H9 (cell line): ENCODE measurements at regions not wholly inside any gene's neighbourhood (a gene's known extent, or its start where the extent isn't known, plus 50 kb on each side); places are given as distances from the start of the nearest gene placed in this dataset.

ENCODE experiments used
- DNase-seq: peaks from one replicate; pipeline ENCODE4 v3.0.0-alpha.2; 2017
- H2AFZ ChIP-seq: one replicate; pipeline ENCODE4 v1.6.1; 2013; ENCODE audit warnings: mild to moderate bottlenecking, low read length, control low read depth, moderate library complexity
- H2AK5ac ChIP-seq: 2 replicates; pipeline ENCODE4 v1.6.1; 2013; ENCODE audit warnings: low read length, control low read depth, mixed read lengths; ENCODE audit not compliant: insufficient read length
- H2BK120ac ChIP-seq: one replicate; pipeline ENCODE4 v1.6.1; 2013; ENCODE audit warnings: low read depth, mild to moderate bottlenecking, low read length, control low read depth, inconsistent platforms; ENCODE audit not compliant: poor library complexity, severe bottlenecking
- H2BK12ac ChIP-seq: 2 replicates; pipeline ENCODE4 v1.6.1; 2013; ENCODE audit warnings: low read length, control low read depth, mixed read lengths, low read depth; ENCODE audit not compliant: insufficient read length
- H2BK15ac ChIP-seq: 2 replicates; pipeline ENCODE4 v1.6.1; 2013; ENCODE audit warnings: low read depth, low read length, control low read depth
- H2BK20ac ChIP-seq: one replicate; pipeline ENCODE4 v1.6.1; 2013; ENCODE audit warnings: low read depth, mild to moderate bottlenecking, low read length, control low read depth, inconsistent platforms; ENCODE audit not compliant: poor library complexity, severe bottlenecking
- H2BK5ac ChIP-seq: 2 replicates; pipeline ENCODE4 v1.6.1; 2013; ENCODE audit warnings: low read length, control low read depth, mixed read lengths; ENCODE audit not compliant: insufficient read length
- H3K14ac ChIP-seq: 2 replicates; pipeline ENCODE4 v1.6.1; 2013; ENCODE audit warnings: low read length, control low read depth; ENCODE audit not compliant: insufficient read depth
- H3K18ac ChIP-seq: 2 replicates; pipeline ENCODE4 v1.6.1; 2013; ENCODE audit warnings: low read depth, mild to moderate bottlenecking, mixed read lengths, low read length, control low read depth; ENCODE audit not compliant: insufficient read length
- H3K23ac ChIP-seq: 2 replicates; pipeline ENCODE4 v1.6.1; 2013; ENCODE audit warnings: low read length, control low read depth, mixed read lengths, low read depth; ENCODE audit not compliant: insufficient read length
- H3K23me2 ChIP-seq: 2 replicates; pipeline ENCODE4 v1.6.1; 2013; ENCODE audit warnings: low read depth, mild to moderate bottlenecking, mixed read lengths, low read length, control low read depth; ENCODE audit not compliant: insufficient read length, poor library complexity, severe bottlenecking
- H3K27ac ChIP-seq: 2 replicates; pipeline ENCODE4 v1.5.1; 2013; ENCODE audit warnings: low read length, control low read depth, mixed read lengths, low read depth; ENCODE audit not compliant: insufficient read length
- H3K27me3 ChIP-seq: 2 replicates; pipeline ENCODE4 v1.6.1; 2013; ENCODE audit warnings: low read length, control low read depth, inconsistent platforms; ENCODE audit not compliant: insufficient read depth
- H3K4ac ChIP-seq: 2 replicates; pipeline ENCODE4 v1.6.1; 2013; ENCODE audit warnings: low read depth, mild to moderate bottlenecking, control low read depth, inconsistent platforms, low read length, moderate library complexity
- H3K4me1 ChIP-seq: 2 replicates; pipeline ENCODE4 v1.6.1; 2013; ENCODE audit warnings: low read length, control low read depth, inconsistent platforms; ENCODE audit not compliant: insufficient read depth
- H3K4me2 ChIP-seq: 2 replicates; pipeline ENCODE4 v1.6.1; 2013; ENCODE audit warnings: low read length, control low read depth, mixed read lengths; ENCODE audit not compliant: insufficient read length, insufficient read depth
- H3K56ac ChIP-seq: 2 replicates; pipeline ENCODE4 v1.6.1; 2013; ENCODE audit warnings: low read depth, mild to moderate bottlenecking, mixed read lengths, low read length, control low read depth; ENCODE audit not compliant: insufficient read length
- H3K79me1 ChIP-seq: 2 replicates; pipeline ENCODE4 v1.6.1; 2013; ENCODE audit warnings: low read depth, mild to moderate bottlenecking, moderate library complexity, low read length, control low read depth, inconsistent platforms; ENCODE audit not compliant: insufficient read depth, poor library complexity, severe bottlenecking
- H3K79me2 ChIP-seq: 2 replicates; pipeline ENCODE4 v1.6.1; 2013; ENCODE audit warnings: low read length, control low read depth, inconsistent platforms; ENCODE audit not compliant: insufficient read depth
- H3K9ac ChIP-seq: 2 replicates; pipeline ENCODE4 v1.6.1; 2013; ENCODE audit warnings: low read length, control low read depth, mixed read lengths; ENCODE audit not compliant: insufficient read length; ENCODE audit errors: extremely low read depth
- H3K9me3 ChIP-seq: one replicate; pipeline ENCODE4 v1.6.1; 2013; ENCODE audit warnings: low read depth, low read length, inconsistent platforms; ENCODE audit not compliant: control insufficient read depth
- H3T11ph ChIP-seq: one replicate; pipeline ENCODE4 v1.6.1; 2013; ENCODE audit warnings: mild to moderate bottlenecking, low read length, control low read depth, inconsistent platforms
- H4K20me1 ChIP-seq: one replicate; pipeline ENCODE4 v1.6.1; 2013; ENCODE audit not compliant: control insufficient read depth, insufficient read length, insufficient read depth
- H4K5ac ChIP-seq: 2 replicates; pipeline ENCODE4 v1.6.1; 2013; ENCODE audit warnings: low read depth, mild to moderate bottlenecking, mixed read lengths, low read length, control low read depth; ENCODE audit not compliant: insufficient read length
- H4K8ac ChIP-seq: replicated peaks from 2 replicates; pipeline ENCODE4 v1.6.1; 2013; ENCODE audit warnings: low read length, control low read depth, mixed read lengths, low read depth; ENCODE audit not compliant: insufficient read length
- H4K91ac ChIP-seq: 2 replicates; pipeline ENCODE4 v1.6.1; 2013; ENCODE audit warnings: low read depth, mild to moderate bottlenecking, moderate library complexity, mixed read lengths, low read length, control low read depth; ENCODE audit not compliant: insufficient read length
- H3K27ac Mint-ChIP-seq, 3 experiments: 2 replicates in 2 of 3; 3 replicates in 1 of 3; pipeline ENCODE4 v1.8.0; 2020 to 2021; ENCODE audit warnings: mixed read lengths in 3 of 3, mild to moderate bottlenecking in 1 of 3, moderate library complexity in 1 of 3
- H3K27me3 Mint-ChIP-seq: 2 replicates; pipeline ENCODE4 v1.8.0; 2021; ENCODE audit warnings: low read depth, mild to moderate bottlenecking, moderate library complexity, mixed read lengths
- H3K36me3 Mint-ChIP-seq, 3 experiments: 2 replicates in 2 of 3; 3 replicates in 1 of 3; pipeline ENCODE4 v1.8.0; 2020 to 2021; ENCODE audit warnings: low read depth in 3 of 3, mixed read lengths in 3 of 3; ENCODE audit not compliant: insufficient read depth in 1 of 3
- H3K4me1 Mint-ChIP-seq, 2 experiments: 2 replicates each; pipeline ENCODE4 v1.8.0; 2020; ENCODE audit warnings: mixed read lengths in 2 of 2
- H3K4me3 Mint-ChIP-seq, 2 experiments: 2 replicates in 1 of 2; 3 replicates in 1 of 2; pipeline ENCODE4 v1.8.0; 2020 to 2021; ENCODE audit warnings: mild to moderate bottlenecking in 2 of 2, mixed read lengths in 2 of 2, moderate library complexity in 1 of 2
- H3K9me3 Mint-ChIP-seq, 2 experiments: 2 replicates in 1 of 2; 3 replicates in 1 of 2; pipeline ENCODE4 v1.8.0; 2020; ENCODE audit warnings: mild to moderate bottlenecking in 2 of 2, mixed read lengths in 2 of 2, moderate library complexity in 1 of 2
- CTCF ChIP-seq: fragments of 200-600 bp; sonication (generic); conservative IDR thresholded peaks from 3 replicates; pipeline ENCODE4 v1.8.0; 2021; ENCODE audit warnings: antibody characterized with exemption, mild to moderate bottlenecking
- WGBS: extraction: QIAGEN DNeasy Blood & Tissue Kit; methylation state at CpG from one replicate; pipeline ENCODE4 v1.1.7; 2013; ENCODE audit warnings: missing lambda C conversion rate, low lambda C conversion rate, mixed read lengths; ENCODE audit not compliant: insufficient read length; ENCODE audit errors: extremely low coverage; 5-methylcytosine and 5-hydroxymethylcytosine counted together

- Mint-ChIP-seq H3K9me3 (no peaks in the 10 kb centered on the region), H3K27ac (no peak overlapping the region), H3K4me3 (no peak overlapping the region), H3K27me3 (no peaks in the 10 kb centered on the region), H3K4me1 (0 out of 4 replicates have a peak, but pooled peaks cover 0 to 2% of the 10 kb centered on the region in 2 experiments), H3K36me3 (no peaks in the 10 kb centered on the region)
- H4K8ac ChIP-seq, result no peak overlapping the region
- no peak overlapping the region for H2AFZ ChIP-seq
- H2BK20ac ChIP-seq, result no peak overlapping the region
- H2BK120ac ChIP-seq, result no peak overlapping the region
- no peak overlapping the region for H3K56ac ChIP-seq
- no peaks in the 10 kb centered on the region for H3K79me1 ChIP-seq
- H3K27ac ChIP-seq, result no peak overlapping the region
- no peak for TF ChIP-seq CTCF
- DNase-seq, result no peak
- no peak overlapping the region for H4K91ac ChIP-seq
- H4K20me1 ChIP-seq, result no peaks in the 10 kb centered on the region
- no peak overlapping the region for H2BK15ac ChIP-seq
- H2BK5ac ChIP-seq, result no peak overlapping the region
- H2BK12ac ChIP-seq, result no peak overlapping the region
- H3K9ac ChIP-seq, result no peak overlapping the region
- H3K9me3 ChIP-seq, result no peaks in the 10 kb centered on the region
- no peaks in the 10 kb centered on the region for H3K27me3 ChIP-seq
- no peaks in the 10 kb centered on the region for H3K23me2 ChIP-seq
- H3K14ac ChIP-seq, result no peak overlapping the region
- H3K79me2 ChIP-seq, result no peaks in the 10 kb centered on the region
- H3K4ac ChIP-seq, result no peak overlapping the region
- no peak overlapping the region for H3K4me2 ChIP-seq
- H3T11ph ChIP-seq, result no peak overlapping the region
- no peak overlapping the region for H4K5ac ChIP-seq
- no peak overlapping the region for H3K23ac ChIP-seq
- H3K18ac ChIP-seq, result no peak overlapping the region
- no peak overlapping the region for H2AK5ac ChIP-seq
- no CpG with 5 or more reads among the region's 3 CpGs for WGBS
- H3K4me1 ChIP-seq, result no peaks in the 10 kb centered on the region
Measured at GRCh38 chr17:70259400-70259799, 90.1 kb downstream of the KCNJ2 start.
